ENCODE measurements at regions not wholly inside any gene's neighbourhood (a gene's known extent, or its start where the extent isn't known, plus 50 kb on each side); places are given as distances from the start of the nearest gene placed in this dataset.

GRCh38 chr7:94748376-94748775 lies 92.4 kb upstream of the SGCE start:
- intact Hi-C loops (cut with micrococcal nuclease; ENCODE audit: unreplicated experiment): no loop called here
- no peaks in the 10 kb centered on the region for H3K36me3 ChIP-seq (ENCODE audit: control insufficient read depth, insufficient read depth, low read length)
- DNase-seq (ENCODE audit: low read depth, low spot score) (no peak), ATAC-seq (no peak)
- ChIA-PET POLR2A (interaction anchor here (0.7 kb wide), 1 partner anchor 209 kb away, joined by 6 read pairs; no protein-coding TSS in a partner anchor), CTCF (no interaction called here)
- H3K27me3 ChIP-seq (ENCODE audit: control insufficient read depth, insufficient read depth, low read length): no peaks in the 10 kb centered on the region
- no peak overlapping the region for H3K4me3 ChIP-seq (ENCODE audit: low read depth in 2 of 2, low read length in 2 of 2)
- in situ Hi-C loops (cut with HindIII; ENCODE audit: low pct_unique_long_range_greater_than_20kb, low sequenced_read_pairs): no loop called here
- no peak overlapping the region for H3K27ac ChIP-seq (ENCODE audit: low read length)
- H3K9me3 ChIP-seq (ENCODE audit: control insufficient read depth, insufficient read depth, low read depth, low read length): no peaks in the 10 kb centered on the region
- TF ChIP-seq SIN3A (IDR thresholded peaks at IDR 0.05; ENCODE audit: borderline replicate concordance, insufficient read depth, low read depth, low read length): no peak
- no peak for TF ChIP-seq CTCF (IDR thresholded peaks at IDR 0.05)
- no peak for TF ChIP-seq TCF7L2 (IDR thresholded peaks at IDR 0.05; ENCODE audit: low read depth, low read length)
- no TSS peak for BruUV-seq (replicated peaks)
- no peaks in the 10 kb centered on the region for H3K4me1 ChIP-seq (ENCODE audit: control insufficient read depth, insufficient read depth, low read length)

GRCh38 chr7:94760446-94761100 lies 104.6 kb upstream of the SGCE start:
- no peaks in the 10 kb centered on the region for H3K9me3 ChIP-seq (ENCODE audit: control insufficient read depth, insufficient read depth, low read depth, low read length)
- POLR2A ChIA-PET: no interaction called here
- CTCF ChIA-PET: no interaction called here
- no peaks in the 10 kb centered on the region for H3K36me3 ChIP-seq (ENCODE audit: control insufficient read depth, insufficient read depth, low read length)
- intact Hi-C loops (cut with micrococcal nuclease; ENCODE audit: unreplicated experiment) (no loop called here), in situ Hi-C loops (cut with HindIII; ENCODE audit: low pct_unique_long_range_greater_than_20kb, low sequenced_read_pairs) (no loop called here)
- H3K4me1 ChIP-seq (ENCODE audit: control insufficient read depth, insufficient read depth, low read length): no peaks in the 10 kb centered on the region
- TF ChIP-seq REST (IDR thresholded peaks at IDR 0.05; ENCODE audit: insufficient read depth in 1 of 2, low read depth in 2 of 2, low read length in 1 of 2) (no peak), POLR2AphosphoS5 (IDR thresholded peaks at IDR 0.05; ENCODE audit: low read depth, low read length) (no peak), CTCF (IDR thresholded peaks at IDR 0.05) (no peak), TCF7L2 (IDR thresholded peaks at IDR 0.05; ENCODE audit: low read depth, low read length) (no peak), SIN3A (IDR thresholded peaks at IDR 0.05; ENCODE audit: borderline replicate concordance, insufficient read depth, low read depth, low read length) (no peak)
- DNase-seq (ENCODE audit: low read depth, low spot score): no peak
- no peak for ATAC-seq
- no peak overlapping the region for H3K4me3 ChIP-seq (ENCODE audit: low read depth in 2 of 2, low read length in 2 of 2)
- H3K27me3 ChIP-seq (ENCODE audit: control insufficient read depth, insufficient read depth, low read length): no peaks in the 10 kb centered on the region
- H3K27ac ChIP-seq (ENCODE audit: low read length): no peak overlapping the region
- BruUV-seq (replicated peaks): no TSS peak
